Spleen (tissue), 7 donors: ENCODE measurements at regions not wholly inside any gene's neighbourhood (a gene's known extent, or its start where the extent isn't known, plus 50 kb on each side); places are given as distances from the start of the nearest gene placed in this dataset.

Source experiments
- POLR2A ChIP-seq, 3 donors: fragments of 450-650 bp; IDR thresholded peaks; one replicate each; pipeline ENCODE4 v1.5.1; 2017; ENCODE audit warnings: antibody characterized with exemption in 3 of 3, mild to moderate bottlenecking in 1 of 3
- POLR2AphosphoS5 ChIP-seq, 3 donors: sonication (generic); formaldehyde crosslinking; IDR thresholded peaks; one replicate each; pipeline ENCODE4 v1.5.1; 2017; ENCODE audit warnings: antibody characterized with exemption in 3 of 3
- TF ChIP-seq, protein P1 (sequence below), 11 experiments: fragments of 200-600 bp in 7 of 11; fragments of 450-650 bp in 4 of 11; sonication (generic) in 4 of 11; IDR thresholded peaks in 8 of 11; conservative IDR thresholded peaks in 3 of 11; 1 replicate in 7 of 11; 2 replicates in 4 of 11; pipeline versions ENCODE4 v1.4.0 to v1.8.0; 2016 to 2021; ENCODE audit warnings: antibody characterized with exemption in 11 of 11, inconsistent platforms in 4 of 11, mild to moderate bottlenecking in 1 of 11
- donor health status: DM: no; HTN: no; CAD: no; lungs with moderate emphysema.
- donor health status: DM: no; HTN: no; CAD: no.
- donor health status: DM: no; HTN: no; CAD: no.

DNA sequence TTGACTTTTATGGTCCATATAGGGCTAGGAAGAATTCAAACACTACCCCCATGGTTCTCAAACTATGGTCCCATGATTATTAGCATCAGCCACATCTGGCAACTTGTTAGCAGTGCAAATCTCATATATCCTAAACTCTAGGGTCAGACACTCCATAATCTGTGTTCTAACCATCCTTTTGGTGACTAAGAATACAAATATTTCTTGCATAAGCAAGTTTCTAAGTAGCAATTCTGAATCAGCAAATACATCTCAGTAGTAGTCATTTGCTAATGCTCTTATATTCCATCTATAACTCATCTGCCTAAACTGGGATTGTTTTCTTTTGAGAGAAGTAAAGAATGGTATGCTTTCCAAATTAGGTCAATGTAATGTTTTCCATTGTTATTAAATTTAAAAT lies 447.3 kb downstream of the TMX3 start:
- TF ChIP-seq, protein P1, sequence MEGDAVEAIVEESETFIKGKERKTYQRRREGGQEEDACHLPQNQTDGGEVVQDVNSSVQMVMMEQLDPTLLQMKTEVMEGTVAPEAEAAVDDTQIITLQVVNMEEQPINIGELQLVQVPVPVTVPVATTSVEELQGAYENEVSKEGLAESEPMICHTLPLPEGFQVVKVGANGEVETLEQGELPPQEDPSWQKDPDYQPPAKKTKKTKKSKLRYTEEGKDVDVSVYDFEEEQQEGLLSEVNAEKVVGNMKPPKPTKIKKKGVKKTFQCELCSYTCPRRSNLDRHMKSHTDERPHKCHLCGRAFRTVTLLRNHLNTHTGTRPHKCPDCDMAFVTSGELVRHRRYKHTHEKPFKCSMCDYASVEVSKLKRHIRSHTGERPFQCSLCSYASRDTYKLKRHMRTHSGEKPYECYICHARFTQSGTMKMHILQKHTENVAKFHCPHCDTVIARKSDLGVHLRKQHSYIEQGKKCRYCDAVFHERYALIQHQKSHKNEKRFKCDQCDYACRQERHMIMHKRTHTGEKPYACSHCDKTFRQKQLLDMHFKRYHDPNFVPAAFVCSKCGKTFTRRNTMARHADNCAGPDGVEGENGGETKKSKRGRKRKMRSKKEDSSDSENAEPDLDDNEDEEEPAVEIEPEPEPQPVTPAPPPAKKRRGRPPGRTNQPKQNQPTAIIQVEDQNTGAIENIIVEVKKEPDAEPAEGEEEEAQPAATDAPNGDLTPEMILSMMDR (IDR thresholded peaks at IDR 0.05 in 8 of 11, conservative IDR thresholded peaks at IDR 0.05 in 3 of 11): no peak
- TF ChIP-seq POLR2AphosphoS5 (IDR thresholded peaks at IDR 0.05): no peak
- TF ChIP-seq POLR2A (IDR thresholded peaks at IDR 0.05): no peak
